GM23338 (cell line): ENCODE measurements at regions not wholly inside any gene's neighbourhood (a gene's known extent, or its start where the extent isn't known, plus 50 kb on each side); places are given as distances from the start of the nearest gene placed in this dataset.

ENCODE experiments used
- CREB1 ChIP-seq: fragments of 250-450 bp; sonication (Bioruptor Pico); IDR thresholded peaks from 2 replicates; pipeline ENCODE4 v1.5.0; 2020; ENCODE audit warnings: low read depth, mild to moderate bottlenecking, moderate library complexity
- EZH2phosphoT487 ChIP-seq: fragments of 200-600 bp; sonication (generic); IDR thresholded peaks from one replicate; pipeline ENCODE4 v1.8.1; 2018; ENCODE audit warnings: antibody characterized with exemption; ENCODE audit not compliant: unreplicated experiment
- JUNB ChIP-seq: IDR thresholded peaks from one replicate; pipeline ENCODE4 v1.6.1; 2016; ENCODE audit warnings: antibody characterized with exemption; ENCODE audit not compliant: unreplicated experiment
- POLR2AphosphoS5 ChIP-seq: IDR thresholded peaks from 2 replicates; pipeline ENCODE4 v1.6.1; 2016; ENCODE audit warnings: antibody characterized with exemption, low read depth
- TF ChIP-seq, protein P1 (sequence below): fragments of 250-450 bp; sonication (Bioruptor Pico); IDR thresholded peaks from 2 replicates; pipeline ENCODE4 v1.5.0; 2020; ENCODE audit warnings: mild to moderate bottlenecking, moderate library complexity
- TF ChIP-seq, protein P2 (sequence below): IDR thresholded peaks from one replicate; pipeline ENCODE4 v1.6.1; 2018; ENCODE audit warnings: antibody characterized with exemption; ENCODE audit not compliant: unreplicated experiment

DNA sequence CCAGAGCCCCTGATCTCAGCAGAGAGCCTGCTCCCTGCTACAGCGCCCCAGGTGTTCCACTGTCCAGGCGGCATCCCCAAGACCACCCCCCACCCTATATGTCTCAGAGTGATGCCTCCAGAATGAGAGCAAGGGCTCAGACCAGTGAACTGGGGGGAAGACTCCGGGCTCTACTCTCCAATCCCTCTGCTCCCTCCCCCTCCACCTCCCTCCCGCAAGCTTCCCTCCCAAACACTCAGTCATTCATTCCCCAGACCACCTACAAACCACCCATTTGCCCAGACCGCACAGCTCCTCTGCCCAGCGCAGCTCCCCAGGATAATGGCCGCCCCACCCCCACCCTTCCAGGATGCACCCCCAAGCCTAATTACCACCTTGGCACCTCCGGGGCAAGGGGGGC lies 59.4 kb upstream of the TAC4 start (continued):
- TF ChIP-seq, protein P1, sequence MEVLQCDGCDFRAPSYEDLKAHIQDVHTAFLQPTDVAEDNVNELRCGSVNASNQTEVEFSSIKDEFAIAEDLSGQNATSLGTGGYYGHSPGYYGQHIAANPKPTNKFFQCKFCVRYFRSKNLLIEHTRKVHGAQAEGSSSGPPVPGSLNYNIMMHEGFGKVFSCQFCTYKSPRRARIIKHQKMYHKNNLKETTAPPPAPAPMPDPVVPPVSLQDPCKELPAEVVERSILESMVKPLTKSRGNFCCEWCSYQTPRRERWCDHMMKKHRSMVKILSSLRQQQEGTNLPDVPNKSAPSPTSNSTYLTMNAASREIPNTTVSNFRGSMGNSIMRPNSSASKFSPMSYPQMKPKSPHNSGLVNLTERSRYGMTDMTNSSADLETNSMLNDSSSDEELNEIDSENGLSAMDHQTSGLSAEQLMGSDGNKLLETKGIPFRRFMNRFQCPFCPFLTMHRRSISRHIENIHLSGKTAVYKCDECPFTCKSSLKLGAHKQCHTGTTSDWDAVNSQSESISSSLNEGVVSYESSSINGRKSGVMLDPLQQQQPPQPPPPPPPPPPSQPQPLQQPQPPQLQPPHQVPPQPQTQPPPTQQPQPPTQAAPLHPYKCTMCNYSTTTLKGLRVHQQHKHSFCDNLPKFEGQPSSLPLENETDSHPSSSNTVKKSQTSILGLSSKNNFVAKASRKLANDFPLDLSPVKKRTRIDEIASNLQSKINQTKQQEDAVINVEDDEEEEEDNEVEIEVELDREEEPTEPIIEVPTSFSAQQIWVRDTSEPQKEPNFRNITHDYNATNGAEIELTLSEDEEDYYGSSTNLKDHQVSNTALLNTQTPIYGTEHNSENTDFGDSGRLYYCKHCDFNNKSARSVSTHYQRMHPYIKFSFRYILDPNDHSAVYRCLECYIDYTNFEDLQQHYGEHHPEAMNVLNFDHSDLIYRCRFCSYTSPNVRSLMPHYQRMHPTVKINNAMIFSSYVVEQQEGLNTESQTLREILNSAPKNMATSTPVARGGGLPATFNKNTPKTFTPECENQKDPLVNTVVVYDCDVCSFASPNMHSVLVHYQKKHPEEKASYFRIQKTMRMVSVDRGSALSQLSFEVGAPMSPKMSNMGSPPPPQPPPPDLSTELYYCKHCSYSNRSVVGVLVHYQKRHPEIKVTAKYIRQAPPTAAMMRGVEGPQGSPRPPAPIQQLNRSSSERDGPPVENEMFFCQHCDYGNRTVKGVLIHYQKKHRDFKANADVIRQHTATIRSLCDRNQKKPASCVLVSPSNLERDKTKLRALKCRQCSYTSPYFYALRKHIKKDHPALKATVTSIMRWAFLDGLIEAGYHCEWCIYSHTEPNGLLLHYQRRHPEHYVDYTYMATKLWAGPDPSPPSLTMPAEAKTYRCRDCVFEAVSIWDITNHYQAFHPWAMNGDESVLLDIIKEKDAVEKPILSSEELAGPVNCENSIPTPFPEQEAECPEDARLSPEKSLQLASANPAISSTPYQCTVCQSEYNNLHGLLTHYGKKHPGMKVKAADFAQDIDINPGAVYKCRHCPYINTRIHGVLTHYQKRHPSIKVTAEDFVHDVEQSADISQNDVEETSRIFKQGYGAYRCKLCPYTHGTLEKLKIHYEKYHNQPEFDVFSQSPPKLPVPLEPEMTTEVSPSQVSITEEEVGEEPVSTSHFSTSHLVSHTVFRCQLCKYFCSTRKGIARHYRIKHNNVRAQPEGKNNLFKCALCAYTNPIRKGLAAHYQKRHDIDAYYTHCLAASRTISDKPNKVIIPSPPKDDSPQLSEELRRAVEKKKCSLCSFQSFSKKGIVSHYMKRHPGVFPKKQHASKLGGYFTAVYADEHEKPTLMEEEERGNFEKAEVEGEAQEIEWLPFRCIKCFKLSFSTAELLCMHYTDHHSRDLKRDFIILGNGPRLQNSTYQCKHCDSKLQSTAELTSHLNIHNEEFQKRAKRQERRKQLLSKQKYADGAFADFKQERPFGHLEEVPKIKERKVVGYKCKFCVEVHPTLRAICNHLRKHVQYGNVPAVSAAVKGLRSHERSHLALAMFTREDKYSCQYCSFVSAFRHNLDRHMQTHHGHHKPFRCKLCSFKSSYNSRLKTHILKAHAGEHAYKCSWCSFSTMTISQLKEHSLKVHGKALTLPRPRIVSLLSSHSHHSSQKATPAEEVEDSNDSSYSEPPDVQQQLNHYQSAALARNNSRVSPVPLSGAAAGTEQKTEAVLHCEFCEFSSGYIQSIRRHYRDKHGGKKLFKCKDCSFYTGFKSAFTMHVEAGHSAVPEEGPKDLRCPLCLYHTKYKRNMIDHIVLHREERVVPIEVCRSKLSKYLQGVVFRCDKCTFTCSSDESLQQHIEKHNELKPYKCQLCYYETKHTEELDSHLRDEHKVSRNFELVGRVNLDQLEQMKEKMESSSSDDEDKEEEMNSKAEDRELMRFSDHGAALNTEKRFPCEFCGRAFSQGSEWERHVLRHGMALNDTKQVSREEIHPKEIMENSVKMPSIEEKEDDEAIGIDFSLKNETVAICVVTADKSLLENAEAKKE (CRISPR knock-in tag), result no peak
- TF ChIP-seq, protein P2, sequence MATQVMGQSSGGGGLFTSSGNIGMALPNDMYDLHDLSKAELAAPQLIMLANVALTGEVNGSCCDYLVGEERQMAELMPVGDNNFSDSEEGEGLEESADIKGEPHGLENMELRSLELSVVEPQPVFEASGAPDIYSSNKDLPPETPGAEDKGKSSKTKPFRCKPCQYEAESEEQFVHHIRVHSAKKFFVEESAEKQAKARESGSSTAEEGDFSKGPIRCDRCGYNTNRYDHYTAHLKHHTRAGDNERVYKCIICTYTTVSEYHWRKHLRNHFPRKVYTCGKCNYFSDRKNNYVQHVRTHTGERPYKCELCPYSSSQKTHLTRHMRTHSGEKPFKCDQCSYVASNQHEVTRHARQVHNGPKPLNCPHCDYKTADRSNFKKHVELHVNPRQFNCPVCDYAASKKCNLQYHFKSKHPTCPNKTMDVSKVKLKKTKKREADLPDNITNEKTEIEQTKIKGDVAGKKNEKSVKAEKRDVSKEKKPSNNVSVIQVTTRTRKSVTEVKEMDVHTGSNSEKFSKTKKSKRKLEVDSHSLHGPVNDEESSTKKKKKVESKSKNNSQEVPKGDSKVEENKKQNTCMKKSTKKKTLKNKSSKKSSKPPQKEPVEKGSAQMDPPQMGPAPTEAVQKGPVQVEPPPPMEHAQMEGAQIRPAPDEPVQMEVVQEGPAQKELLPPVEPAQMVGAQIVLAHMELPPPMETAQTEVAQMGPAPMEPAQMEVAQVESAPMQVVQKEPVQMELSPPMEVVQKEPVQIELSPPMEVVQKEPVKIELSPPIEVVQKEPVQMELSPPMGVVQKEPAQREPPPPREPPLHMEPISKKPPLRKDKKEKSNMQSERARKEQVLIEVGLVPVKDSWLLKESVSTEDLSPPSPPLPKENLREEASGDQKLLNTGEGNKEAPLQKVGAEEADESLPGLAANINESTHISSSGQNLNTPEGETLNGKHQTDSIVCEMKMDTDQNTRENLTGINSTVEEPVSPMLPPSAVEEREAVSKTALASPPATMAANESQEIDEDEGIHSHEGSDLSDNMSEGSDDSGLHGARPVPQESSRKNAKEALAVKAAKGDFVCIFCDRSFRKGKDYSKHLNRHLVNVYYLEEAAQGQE, result no peak
- TF ChIP-seq JUNB (no peak), EZH2phosphoT487 (no peak), CREB1 (no peak), POLR2AphosphoS5 (no peak)
